ENCODE measurements at regions not wholly inside any gene's neighbourhood (a gene's known extent, or its start where the extent isn't known, plus 50 kb on each side); places are given as distances from the start of the nearest gene placed in this dataset.

- DNase-seq (ENCODE audit: extremely low spot score) = no peak
- no peak for TF ChIP-seq TARDBP (IDR thresholded peaks at IDR 0.05)
- no peak for TF ChIP-seq HDGF (IDR thresholded peaks at IDR 0.05; ENCODE audit: borderline replicate concordance)
- no peak for TF ChIP-seq FOXA1 (IDR thresholded peaks at IDR 0.05)
- TF ChIP-seq CTBP1 (IDR thresholded peaks at IDR 0.05; ENCODE audit: borderline replicate concordance) = no peak
- CTCF ChIA-PET = no interaction called here
- POLR2A ChIA-PET = no interaction called here
Observed at GRCh38 chr3:30170681-30171438, 435.5 kb upstream of the TGFBR2 start.

GRCh38 chr3:30174357-30174756 is 432.0 kb upstream of the TGFBR2 start:
- POLR2A ChIA-PET = no interaction called here
- CTCF ChIA-PET = no interaction called here
- no peak for DNase-seq (ENCODE audit: extremely low spot score)

GRCh38 chr3:30180310-30181177 is 425.9 kb upstream of the TGFBR2 start:
- no peak for TF ChIP-seq FOXM1 (IDR thresholded peaks at IDR 0.05; ENCODE audit: borderline replicate concordance)
- no peak for TF ChIP-seq PKNOX1 (IDR thresholded peaks at IDR 0.05)
- no peak for TF ChIP-seq LEF1 (IDR thresholded peaks at IDR 0.05; ENCODE audit: borderline replicate concordance)
- POLR2A ChIA-PET = no interaction called here
- no peak for DNase-seq (ENCODE audit: extremely low spot score)
- CTCF ChIA-PET = no interaction called here

More at GRCh38 chr3:30174357-30174756, 432.0 kb upstream of the TGFBR2 start:
- no peak for TF ChIP-seq CTBP1 (IDR thresholded peaks at IDR 0.05; ENCODE audit: borderline replicate concordance)
- TF ChIP-seq L3MBTL2 (conservative IDR thresholded peaks at IDR 0.05) = no peak
- TF ChIP-seq ZNF384 (IDR thresholded peaks at IDR 0.05) = no peak
- TF ChIP-seq TARDBP (IDR thresholded peaks at IDR 0.05) = no peak
- no peak for TF ChIP-seq SUZ12 (IDR thresholded peaks at IDR 0.05)
- TF ChIP-seq BHLHE40 (IDR thresholded peaks at IDR 0.05; ENCODE audit: borderline replicate concordance) = no peak
- TF ChIP-seq NFRKB (IDR thresholded peaks at IDR 0.05) = no peak
- no peak for TF ChIP-seq PKNOX1 (IDR thresholded peaks at IDR 0.05)
- no peak for TF ChIP-seq FOXA1 (IDR thresholded peaks at IDR 0.05)
- TF ChIP-seq HDGF (IDR thresholded peaks at IDR 0.05; ENCODE audit: borderline replicate concordance) = no peak

GRCh38 chr3:30181178-30181465 is 425.3 kb upstream of the TGFBR2 start:
- DNase-seq (ENCODE audit: extremely low spot score) = no peak
- CTCF ChIA-PET = no interaction called here
- TF ChIP-seq FOXA1 (IDR thresholded peaks at IDR 0.05) (no peak), SP1 (IDR thresholded peaks at IDR 0.05) (no peak), CTBP1 (IDR thresholded peaks at IDR 0.05; ENCODE audit: borderline replicate concordance) (no peak), PKNOX1 (IDR thresholded peaks at IDR 0.05) (no peak), ARNT (IDR thresholded peaks at IDR 0.05) (no peak), FOXK2 (IDR thresholded peaks at IDR 0.05) (no peak), NFRKB (IDR thresholded peaks at IDR 0.05) (no peak), ZNF384 (IDR thresholded peaks at IDR 0.05) (no peak), LEF1 (IDR thresholded peaks at IDR 0.05; ENCODE audit: borderline replicate concordance) (no peak), TARDBP (IDR thresholded peaks at IDR 0.05) (no peak), FOXM1 (IDR thresholded peaks at IDR 0.05; ENCODE audit: borderline replicate concordance) (no peak), SUZ12 (IDR thresholded peaks at IDR 0.05) (no peak), L3MBTL2 (conservative IDR thresholded peaks at IDR 0.05) (no peak), ELF4 (IDR thresholded peaks at IDR 0.05) (no peak)
- POLR2A ChIA-PET = no interaction called here

- ChIA-PET POLR2A (no interaction called here), CTCF (no interaction called here)
- no peak for DNase-seq (ENCODE audit: extremely low spot score)
- TF ChIP-seq SUZ12 (IDR thresholded peaks at IDR 0.05) (no peak), SP1 (IDR thresholded peaks at IDR 0.05) (no peak), HDGF (IDR thresholded peaks at IDR 0.05; ENCODE audit: borderline replicate concordance) (no peak), TARDBP (IDR thresholded peaks at IDR 0.05) (no peak), FOXK2 (IDR thresholded peaks at IDR 0.05) (no peak), LEF1 (IDR thresholded peaks at IDR 0.05; ENCODE audit: borderline replicate concordance) (no peak), ARNT (IDR thresholded peaks at IDR 0.05) (no peak), NFRKB (IDR thresholded peaks at IDR 0.05) (no peak), FOXM1 (IDR thresholded peaks at IDR 0.05; ENCODE audit: borderline replicate concordance) (no peak), BHLHE40 (IDR thresholded peaks at IDR 0.05; ENCODE audit: borderline replicate concordance) (no peak), FOXA1 (IDR thresholded peaks at IDR 0.05) (no peak), ELF4 (IDR thresholded peaks at IDR 0.05) (no peak), L3MBTL2 (conservative IDR thresholded peaks at IDR 0.05) (no peak), PKNOX1 (IDR thresholded peaks at IDR 0.05) (no peak), ZNF384 (IDR thresholded peaks at IDR 0.05) (no peak), CTBP1 (IDR thresholded peaks at IDR 0.05; ENCODE audit: borderline replicate concordance) (no peak)
Observed at GRCh38 chr3:30181581-30181980, 424.8 kb upstream of the TGFBR2 start.

Data from HEK293T (cell line).